NCI-H510A treated with DMSO at 0.1 percent for 48 hours (cell line): ENCODE measurements at regions not wholly inside any gene's neighbourhood (a gene's known extent, or its start where the extent isn't known, plus 50 kb on each side); places are given as distances from the start of the nearest gene placed in this dataset.
"Not testable (repeated sequence)": the region's sequence is repeated elsewhere in the genome, so short reads cannot be mapped to it uniquely, and the experiment has no call there.

Experiments used
- DNase-seq: peaks from one replicate; lab custom pipeline; 2025; lab: John Stamatoyannopoulos, UW

- no peak for DNase-seq
Observed at GRCh38 chr1:121443001-121443540, 258.3 kb downstream of the SRGAP2C start.

- no peak for DNase-seq
Observed at GRCh38 chr1:121444096-121444495, 259.3 kb downstream of the SRGAP2C start.

- DNase-seq, result no peak
Observed at GRCh38 chr1:121445679-121446078, 260.9 kb downstream of the SRGAP2C start.

DNA sequence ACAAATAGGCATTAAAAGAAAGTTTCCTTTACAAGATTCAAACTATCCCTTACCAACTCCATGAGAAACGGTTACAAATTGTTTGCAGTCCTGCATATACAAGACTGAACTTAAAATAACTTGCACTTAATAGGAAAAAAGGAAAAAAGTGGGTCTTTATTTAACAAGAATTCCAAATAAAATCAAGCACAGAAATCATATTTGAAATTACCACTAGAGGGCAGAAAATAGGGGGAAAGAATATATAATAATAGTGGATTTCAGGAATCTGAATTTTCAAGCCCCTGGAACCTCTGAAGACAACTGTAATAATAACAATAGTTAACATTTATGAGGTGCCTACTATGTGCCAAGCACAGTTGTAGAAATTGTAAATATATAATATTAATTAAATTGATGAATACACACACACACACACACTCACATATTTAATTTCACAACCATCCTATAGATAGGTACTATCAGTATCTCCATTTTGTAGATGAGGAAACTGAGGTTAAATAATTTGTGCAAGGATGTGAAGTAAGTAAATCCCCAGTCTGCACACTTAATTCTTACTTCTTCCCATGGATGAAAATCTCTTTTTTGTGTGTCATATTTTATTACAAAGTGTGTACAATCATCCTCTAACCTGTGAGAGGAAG lies 262.6 kb downstream of the SRGAP2C start:
- not testable (repeated sequence) for DNase-seq

DNA sequence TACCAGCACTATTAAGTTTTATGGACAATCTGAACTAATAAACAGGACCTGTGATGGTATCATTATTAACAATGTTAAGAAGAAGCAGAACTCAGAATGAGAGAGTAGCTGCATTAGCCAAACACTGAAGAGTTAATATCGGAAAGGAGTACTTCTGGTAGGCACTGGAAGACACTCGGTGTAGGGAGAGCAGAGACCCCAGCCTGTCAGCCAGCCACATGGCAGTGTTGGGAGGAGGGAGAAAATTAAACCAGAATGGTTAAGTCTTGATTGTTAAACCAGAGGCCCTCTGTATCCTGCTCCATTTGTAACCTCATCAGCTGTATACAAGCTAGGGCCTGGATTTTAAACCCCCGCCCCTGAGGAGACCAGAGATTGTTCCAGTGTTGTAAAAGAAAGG lies 263.3 kb downstream of the SRGAP2C start:
- DNase-seq, result not testable (repeated sequence)

DNA sequence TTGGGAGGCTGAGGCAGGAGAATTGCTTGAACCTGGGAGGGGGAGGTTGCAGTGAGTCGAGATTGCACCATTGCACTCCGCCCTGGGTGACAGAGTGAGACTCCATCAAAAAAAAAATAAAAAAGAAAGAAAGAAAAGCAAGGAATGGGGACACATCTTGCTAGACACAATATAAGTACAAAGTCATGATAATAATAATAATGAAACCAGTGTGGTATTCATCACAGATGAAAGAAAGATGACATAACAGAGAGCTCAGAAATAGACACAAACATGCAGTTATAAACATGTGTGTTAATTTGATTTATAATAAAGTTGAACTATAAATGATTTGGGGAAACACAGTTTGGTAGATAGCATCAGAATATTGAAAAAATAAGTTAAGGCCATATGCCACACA lies 264.1 kb downstream of the SRGAP2C start:
- DNase-seq, result no peak

DNA sequence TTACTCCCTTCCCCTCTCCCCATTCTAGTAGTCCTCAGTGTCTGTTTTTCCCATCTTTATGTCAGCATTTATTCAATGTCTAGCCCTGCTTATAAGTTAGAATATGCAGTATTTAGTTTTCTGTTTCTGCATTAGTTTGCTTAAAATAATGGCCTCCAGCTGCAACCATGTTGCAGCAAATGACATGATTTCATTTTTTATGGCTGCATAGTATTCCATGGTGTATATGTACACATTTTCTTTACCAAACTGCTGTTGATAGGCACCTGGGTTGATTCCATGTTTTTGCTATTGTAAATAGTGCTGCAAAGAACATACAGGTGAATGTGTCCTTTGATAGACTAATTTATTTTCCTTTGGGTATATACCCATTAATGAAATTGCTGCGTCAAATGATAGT lies 267.7 kb downstream of the SRGAP2C start:
- no peak for DNase-seq

DNA sequence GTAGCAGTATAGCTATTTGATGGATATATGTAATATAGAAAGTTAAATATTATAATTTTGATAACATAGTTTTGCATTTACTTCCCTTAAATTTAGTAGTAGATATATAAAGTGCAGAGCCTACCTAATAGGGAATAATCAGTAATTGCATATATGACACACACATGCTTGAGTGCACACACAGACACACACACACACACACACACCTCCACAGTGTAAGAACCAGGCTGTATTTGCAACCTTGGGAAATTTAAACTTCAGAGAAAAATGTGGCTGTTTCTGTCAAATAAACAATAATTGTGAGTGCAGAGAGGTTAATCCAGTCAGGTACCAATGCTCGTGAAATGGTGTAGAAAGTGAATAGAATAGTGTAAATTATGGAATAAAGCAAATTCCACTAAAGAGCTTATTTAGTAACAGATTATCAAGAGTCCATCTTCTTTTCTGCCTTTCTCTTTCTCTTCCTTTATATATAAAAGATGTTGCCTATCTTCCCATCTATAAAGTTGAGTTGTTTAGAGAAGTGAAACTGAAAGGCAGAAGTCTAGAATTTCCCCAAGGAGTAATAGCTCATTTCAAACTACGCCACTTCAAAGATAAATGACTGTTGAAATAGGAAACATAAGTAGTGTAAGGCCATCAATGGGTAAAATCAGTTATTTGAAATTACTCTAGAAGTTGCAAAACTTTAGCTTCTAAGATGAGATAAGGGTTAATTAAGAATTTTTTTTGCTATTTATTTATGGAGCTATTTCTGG lies 273.7 kb downstream of the SRGAP2C start:
- no peak for DNase-seq

- no peak for DNase-seq
Observed at GRCh38 chr1:121459235-121459634, 274.5 kb downstream of the SRGAP2C start.

- DNase-seq, result not testable (repeated sequence)
Observed at GRCh38 chr1:121469395-121469794, 284.6 kb downstream of the SRGAP2C start.

DNA sequence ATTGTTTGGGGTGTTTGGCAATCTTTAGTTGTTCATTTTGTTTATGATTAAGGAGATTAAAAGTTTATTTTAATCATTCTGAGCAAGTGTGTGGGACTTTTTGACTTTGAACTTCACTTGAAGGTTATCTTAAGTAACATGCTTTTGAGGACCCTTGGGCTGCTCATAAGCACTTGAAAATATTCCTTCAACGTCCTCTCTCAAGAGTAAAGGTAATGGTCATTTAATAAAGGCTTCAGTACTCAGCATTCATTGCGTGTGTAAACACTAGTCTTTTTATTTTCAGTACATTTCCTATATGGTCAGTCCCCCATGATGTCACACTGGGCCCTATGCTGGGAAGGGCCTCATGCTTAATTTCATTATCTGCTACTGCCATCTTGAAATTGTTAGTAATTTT lies 285.6 kb downstream of the SRGAP2C start:
- not testable (repeated sequence) for DNase-seq

DNA sequence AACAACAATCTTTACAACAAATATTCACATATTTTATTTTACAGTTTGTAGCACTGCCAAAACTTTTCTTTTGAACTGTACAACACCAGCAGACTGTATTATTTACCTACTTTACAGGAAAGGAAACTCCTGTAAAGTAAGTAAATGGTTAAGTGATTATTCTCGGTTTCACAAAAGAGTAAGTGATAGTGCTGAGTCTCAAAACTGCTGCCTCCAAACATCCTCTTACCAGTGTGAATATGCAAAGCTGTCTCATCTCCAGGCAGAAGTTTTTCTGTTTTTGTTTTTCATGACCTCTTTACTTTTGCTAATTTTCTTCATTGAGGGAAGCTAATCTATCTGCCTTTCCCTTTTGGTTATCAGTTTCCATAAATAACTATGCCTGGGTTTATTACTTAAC lies 286.7 kb downstream of the SRGAP2C start:
- no peak for DNase-seq

DNA sequence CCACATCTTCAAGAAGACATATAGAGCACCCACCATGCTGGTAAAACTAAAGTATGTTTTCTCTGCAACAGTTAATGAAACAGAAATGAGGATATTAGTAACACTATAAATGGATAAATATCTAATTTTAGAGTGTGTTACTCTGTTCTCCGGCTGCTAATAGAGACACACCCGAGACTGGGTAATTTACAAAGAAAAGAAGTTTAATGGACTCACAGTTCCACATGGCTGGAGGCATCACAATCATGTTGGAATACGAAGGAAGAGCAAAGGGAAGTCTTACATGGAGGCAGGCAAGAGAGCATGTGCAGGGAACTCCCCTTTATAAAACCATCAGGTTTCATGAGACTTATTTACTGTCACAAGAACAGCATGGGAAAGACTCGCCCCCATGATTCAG lies 287.2 kb downstream of the SRGAP2C start:
- no peak for DNase-seq

DNA sequence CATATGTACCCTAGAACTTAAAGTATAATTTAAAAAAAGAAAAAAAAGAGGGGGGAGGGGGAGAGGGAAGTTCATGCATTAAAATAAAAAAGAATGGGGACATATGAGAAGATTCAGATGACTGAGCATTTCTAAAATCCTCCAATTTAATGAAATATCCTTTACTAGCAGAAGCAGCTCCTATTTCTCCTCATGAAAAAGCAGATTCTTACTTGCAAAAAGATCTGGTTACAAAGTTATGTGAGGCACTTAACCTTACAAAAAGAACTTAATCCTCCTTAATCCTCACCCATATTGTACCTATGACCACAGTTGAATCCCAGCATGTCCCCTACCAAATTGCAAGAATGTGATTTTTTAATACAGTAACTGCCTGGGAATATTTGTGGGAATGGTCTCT lies 298.5 kb downstream of the SRGAP2C start:
- DNase-seq, result no peak

DNA sequence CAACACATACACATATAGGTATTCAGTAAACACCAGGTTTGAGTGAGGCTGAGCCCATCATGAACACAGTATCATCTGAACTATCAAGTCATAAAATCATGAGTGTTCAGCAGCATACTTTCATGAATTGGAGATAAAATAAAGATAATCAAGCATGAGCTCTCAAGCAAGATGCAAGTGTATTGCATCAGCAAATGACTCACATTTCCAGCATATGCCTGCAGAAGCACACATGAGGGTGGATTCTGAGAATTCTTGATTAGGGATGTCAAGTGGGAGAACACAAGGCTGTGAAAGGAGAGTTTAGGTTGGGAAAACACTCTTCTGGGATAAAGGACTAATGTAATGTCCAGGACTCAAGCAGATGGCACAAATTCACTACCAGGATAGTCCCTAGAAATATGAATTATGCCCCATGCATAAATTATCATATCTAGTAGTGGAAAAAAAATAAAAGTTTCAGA lies 299.2 kb downstream of the SRGAP2C start:
- DNase-seq, result no peak

- not testable (repeated sequence) for DNase-seq
Observed at GRCh38 chr1:121494796-121495195, 310.0 kb downstream of the SRGAP2C start.

DNA sequence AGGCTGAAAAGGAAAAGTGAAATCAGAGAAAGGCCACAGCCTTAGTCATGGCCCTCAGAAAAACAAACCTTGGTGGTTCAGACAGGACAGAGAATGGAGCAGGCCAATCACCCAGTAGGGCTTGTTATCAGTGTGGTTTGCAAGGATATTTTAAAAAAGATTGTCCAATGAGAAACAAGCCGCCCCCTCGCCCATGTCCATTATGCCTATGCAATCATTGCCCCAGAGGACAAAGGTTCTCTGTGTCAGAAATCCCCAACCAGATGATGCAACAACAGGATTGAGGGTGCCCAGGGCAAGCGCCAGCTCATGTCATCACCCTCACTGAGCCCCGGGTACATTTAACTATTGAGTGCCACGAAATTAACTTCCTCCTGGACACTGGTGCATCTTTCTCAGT lies 326.7 kb downstream of the SRGAP2C start:
- not testable (repeated sequence) for DNase-seq

DNA sequence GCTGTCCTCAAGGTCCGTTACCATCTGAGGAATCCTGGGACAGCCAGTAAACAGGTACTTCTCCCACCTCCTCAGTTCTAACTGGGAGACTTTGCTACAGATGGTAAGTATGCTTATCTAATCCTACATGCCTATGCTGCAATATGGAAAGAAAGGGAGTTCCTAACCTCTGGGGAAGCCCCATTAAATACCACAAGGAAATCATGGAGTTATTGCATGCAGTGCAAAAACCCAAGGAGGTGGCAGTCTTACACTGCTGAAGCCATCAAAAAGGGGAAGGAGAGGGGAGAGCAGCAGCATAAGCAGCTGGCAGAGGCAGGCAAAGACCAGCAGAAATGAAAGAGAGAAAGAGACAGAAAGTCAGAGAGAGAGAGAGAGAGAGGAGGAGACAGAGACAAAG lies 327.1 kb downstream of the SRGAP2C start:
- DNase-seq, result not testable (repeated sequence)

GRCh38 chr1:121515235-121515634 lies 330.5 kb downstream of the SRGAP2C start:
- DNase-seq, result no peak

DNA sequence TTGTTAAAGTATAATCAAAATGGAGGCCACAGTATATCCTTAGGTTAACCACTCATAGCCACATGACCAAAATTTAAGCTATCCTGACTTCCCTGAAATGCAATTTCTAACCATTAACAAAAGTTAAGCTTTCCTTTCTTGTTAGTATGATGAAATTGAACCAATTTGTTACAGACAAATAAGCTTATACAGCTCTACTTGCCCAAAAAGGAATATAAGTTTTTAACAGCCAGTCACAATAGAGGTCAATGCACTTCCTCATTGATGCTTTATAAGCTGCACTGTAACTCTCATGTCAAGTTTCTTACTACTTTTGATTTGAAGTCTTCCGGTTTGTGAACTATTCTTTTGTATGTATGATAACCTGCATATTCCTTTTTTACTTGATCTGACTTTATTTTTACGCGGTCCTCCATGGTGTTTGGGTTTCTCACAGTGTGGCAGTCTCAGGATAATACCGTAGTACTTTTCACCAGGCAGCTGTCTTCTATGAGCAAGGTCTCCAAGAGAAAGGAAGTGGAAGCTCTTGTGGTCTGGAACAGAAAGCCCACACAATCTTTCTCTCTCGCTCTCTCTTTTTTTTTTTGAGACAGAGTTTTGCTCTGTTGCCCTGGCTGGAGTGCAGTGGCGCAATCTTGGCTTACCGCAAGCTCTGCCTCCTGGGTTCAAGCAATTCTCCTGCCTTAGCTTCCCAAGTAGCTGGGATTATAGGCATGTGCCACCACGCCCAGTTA lies 331.6 kb downstream of the SRGAP2C start:
- DNase-seq, result no peak

GRCh38 chr1:121517586-121518230 lies 332.9 kb downstream of the SRGAP2C start:
- DNase-seq, result no peak

DNA sequence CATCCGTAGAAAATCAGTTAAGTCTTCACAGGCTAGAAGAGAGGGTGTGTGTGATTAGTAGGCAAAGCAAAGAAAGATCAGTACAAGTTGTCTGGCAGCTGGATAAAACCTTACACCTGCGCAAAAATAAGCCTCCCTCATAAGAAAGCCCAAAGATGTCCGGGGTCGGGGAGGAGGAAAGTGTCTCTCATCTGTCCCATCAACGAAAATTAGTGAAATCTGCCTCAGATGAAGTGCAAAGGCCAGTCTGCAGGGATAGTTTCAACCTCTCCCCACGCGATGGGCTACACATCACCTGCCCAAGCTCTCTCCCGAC lies 333.9 kb downstream of the SRGAP2C start:
- peak; percentile 59 for DNase-seq
